G401 (cell line): ENCODE measurements at regions not wholly inside any gene's neighbourhood (a gene's known extent, or its start where the extent isn't known, plus 50 kb on each side); places are given as distances from the start of the nearest gene placed in this dataset.
"Not testable (repeated sequence)": the region's sequence is repeated elsewhere in the genome, so short reads cannot be mapped to it uniquely, and the experiment has no call there.

Experiments used
- DNase-seq: peaks from one replicate; pipeline ENCODE4 v3.0.0-alpha.2; 2015; ENCODE audit warnings: low spot score
- in situ Hi-C: cut with HindIII; loops from 2 replicates; pipeline ENCODE4 v1.10.0; 2016; ENCODE audit warnings: low sequenced_read_pairs, mixed read lengths

GRCh38 chr3:86887876-86888275 is 103.1 kb downstream of the VGLL3 start:
- no peak for DNase-seq
- in situ Hi-C loops, result no loop called here

- in situ Hi-C loops, result no loop called here
Observed at GRCh38 chr3:86880066-86880465, 110.9 kb downstream of the VGLL3 start.

GRCh38 chr3:86876504-86877181 is 114.3 kb downstream of the VGLL3 start:
- in situ Hi-C loops, DNase-seq: not testable (repeated sequence)

More at GRCh38 chr3:86880066-86880465, 110.9 kb downstream of the VGLL3 start:
- DNase-seq, result no peak

- DNase-seq, in situ Hi-C loops: not testable (repeated sequence)
Observed at GRCh38 chr3:86874790-86875189, 116.2 kb downstream of the VGLL3 start.

DNA sequence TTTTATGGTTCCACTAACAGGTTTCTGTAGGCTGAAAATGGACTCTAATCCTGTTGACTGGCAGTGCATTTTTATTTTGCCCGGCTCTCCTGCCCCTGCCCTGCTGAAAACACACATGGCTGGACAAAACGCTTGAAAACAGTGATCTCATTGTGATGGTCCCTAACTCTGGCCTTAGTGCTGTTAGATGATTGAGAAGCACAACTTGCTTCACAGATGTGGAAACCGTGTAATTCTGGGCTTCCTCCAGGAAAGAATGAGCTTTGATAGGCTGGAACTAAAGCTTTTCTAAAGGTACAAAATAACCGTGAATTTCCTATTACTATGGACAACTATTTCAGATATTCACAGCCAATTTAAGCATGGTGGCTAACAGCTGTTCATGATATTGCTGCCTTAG is 121.4 kb downstream of the VGLL3 start:
- no peak for DNase-seq
- in situ Hi-C loops, result no loop called here

GRCh38 chr3:86867982-86868381 is 123.0 kb downstream of the VGLL3 start:
- in situ Hi-C loops, result no loop called here
- no peak for DNase-seq

DNA sequence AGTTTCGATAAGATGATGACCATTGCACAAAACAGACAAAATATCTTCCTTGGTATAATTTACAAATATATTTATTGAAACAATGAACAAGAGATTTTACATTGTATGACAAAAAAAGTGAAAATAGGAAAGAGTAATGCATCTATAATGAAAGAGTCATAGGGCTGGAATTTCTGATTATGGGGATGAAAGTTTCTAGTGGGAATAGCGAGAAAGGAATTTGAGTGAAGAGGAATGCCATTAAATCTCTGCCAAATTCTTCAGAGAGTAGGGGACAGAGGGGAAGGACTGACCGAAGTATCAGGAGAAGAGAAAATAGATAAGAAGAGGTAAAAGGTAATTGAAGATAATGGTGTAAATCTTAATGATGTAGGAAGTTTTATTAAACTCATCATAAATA is 125.4 kb downstream of the VGLL3 start:
- in situ Hi-C loops, result no loop called here
- no peak for DNase-seq

- DNase-seq, result no peak
- in situ Hi-C loops, result no loop called here
Observed at GRCh38 chr3:86856711-86857110, 134.2 kb downstream of the VGLL3 start.

- in situ Hi-C loops, result no loop called here
- no peak for DNase-seq
Observed at GRCh38 chr3:86849991-86850390, 141.0 kb downstream of the VGLL3 start.

DNA sequence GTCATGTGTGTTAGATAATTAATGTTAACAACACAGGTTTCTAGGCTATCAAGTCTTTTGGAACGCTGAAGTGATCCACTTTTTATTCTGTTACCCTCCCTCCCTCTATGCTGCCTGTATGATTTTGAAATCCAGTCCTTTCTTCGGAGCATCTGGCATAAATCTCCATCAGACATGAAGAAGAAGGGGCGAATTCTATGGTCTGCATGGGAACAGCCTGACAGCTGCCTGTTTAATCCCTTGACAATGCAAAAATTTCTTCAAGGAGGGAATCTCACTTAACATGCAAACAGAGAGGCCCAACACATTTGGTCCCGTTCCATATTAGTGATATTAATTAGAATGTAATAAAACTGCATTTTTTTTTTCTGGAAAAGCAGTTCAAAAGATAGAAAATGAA is 145.2 kb downstream of the VGLL3 start:
- in situ Hi-C loops, result no loop called here

GRCh38 chr3:86838927-86839326 is 152.0 kb downstream of the VGLL3 start:
- in situ Hi-C loops, result no loop called here
- DNase-seq, result no peak

More for the DNA sequence above, 145.2 kb downstream of the VGLL3 start:
- no peak for DNase-seq

DNA sequence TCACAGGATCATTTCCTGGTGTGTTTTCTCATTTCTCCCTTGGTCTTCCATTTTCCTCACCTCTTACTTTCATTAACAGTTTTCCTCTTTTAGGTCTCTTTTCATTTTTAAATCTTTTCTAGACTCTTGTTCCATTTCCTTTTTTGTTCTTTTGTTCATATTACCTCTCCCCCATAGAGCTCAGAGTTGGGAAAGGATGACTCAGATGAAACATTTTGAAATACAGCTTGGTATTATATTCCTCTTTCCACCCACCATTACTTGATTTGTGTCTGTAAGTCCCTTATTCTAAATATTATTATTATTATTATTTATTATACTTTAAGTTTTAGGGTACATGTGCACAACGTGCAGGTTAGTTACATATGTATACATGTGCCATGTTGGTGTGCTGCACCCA is 153.1 kb downstream of the VGLL3 start:
- in situ Hi-C loops, result no loop called here

DNA sequence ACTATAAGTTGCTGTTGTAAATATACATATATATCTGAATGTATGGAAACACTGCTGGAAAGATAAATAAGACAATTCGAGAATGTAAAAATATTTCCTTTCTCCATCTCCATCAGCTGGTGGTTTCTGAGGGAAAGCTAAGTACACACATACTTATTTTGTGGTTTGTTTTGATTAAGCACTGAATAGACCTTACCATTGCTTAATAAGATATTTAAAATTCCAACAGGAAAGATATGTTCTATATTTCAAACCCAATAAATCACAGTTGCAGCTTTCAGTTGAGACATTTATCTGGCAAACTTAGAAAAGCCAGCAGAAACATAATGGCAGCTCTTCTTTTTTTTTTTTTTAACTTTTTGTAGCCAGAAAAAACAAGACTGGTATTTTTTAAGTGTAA is 160.4 kb downstream of the VGLL3 start:
- DNase-seq, result no peak
- in situ Hi-C loops, result no loop called here

More for the DNA sequence above, 153.1 kb downstream of the VGLL3 start:
- DNase-seq, result no peak

DNA sequence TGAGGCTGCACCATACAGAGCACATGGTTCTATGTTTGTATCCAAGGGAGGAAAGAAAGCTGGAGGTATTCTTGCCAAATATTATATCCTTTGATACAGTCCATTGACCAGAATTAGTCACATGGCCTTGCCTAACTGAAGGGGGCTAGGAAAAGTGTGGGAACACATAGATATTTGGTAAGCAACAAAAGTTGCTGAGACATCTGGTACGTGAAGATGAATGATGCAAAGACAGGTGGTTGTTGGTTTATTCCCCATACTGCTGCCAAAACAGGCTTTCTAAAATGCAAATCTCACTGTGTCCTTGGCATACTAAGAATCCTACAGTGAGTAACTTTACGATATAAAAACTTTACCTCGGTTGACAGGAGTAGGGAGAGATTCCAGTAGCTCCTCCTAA is 162.2 kb downstream of the VGLL3 start:
- in situ Hi-C loops, result no loop called here
- DNase-seq, result no peak

- DNase-seq, in situ Hi-C loops: not testable (repeated sequence)
Observed at GRCh38 chr3:86827582-86827981, 163.4 kb downstream of the VGLL3 start.

- no peak for DNase-seq
- in situ Hi-C loops, result no loop called here
Observed at GRCh38 chr3:86826292-86826691, 164.7 kb downstream of the VGLL3 start.

DNA sequence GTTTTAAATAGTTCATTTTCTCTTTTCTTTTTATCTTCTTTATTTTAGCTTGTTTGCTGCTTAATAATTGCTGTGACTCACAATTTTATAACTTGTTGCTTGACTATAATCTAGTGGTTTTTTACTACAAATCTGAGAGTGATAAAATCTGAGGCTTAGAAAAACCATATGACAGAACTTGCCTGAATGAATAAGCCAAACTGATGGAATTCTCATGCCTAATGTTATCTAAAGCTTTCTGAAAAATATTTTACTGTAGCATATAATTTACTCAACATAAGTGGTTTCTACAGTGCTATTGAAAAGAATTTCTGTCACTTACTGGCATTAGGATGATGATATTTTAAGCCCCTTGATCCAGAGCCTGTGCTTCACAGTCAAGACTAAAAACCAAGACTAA is 175.1 kb downstream of the VGLL3 start:
- no peak for DNase-seq
- in situ Hi-C loops, result no loop called here

GRCh38 chr3:86814918-86815655 is 175.9 kb downstream of the VGLL3 start:
- no peak for DNase-seq
- in situ Hi-C loops, result no loop called here

GRCh38 chr3:86814321-86814720 is 176.6 kb downstream of the VGLL3 start:
- DNase-seq, result no peak
- in situ Hi-C loops, result no loop called here

- no peak for DNase-seq
Observed at GRCh38 chr3:86801921-86802320, 189.0 kb downstream of the VGLL3 start.

DNA sequence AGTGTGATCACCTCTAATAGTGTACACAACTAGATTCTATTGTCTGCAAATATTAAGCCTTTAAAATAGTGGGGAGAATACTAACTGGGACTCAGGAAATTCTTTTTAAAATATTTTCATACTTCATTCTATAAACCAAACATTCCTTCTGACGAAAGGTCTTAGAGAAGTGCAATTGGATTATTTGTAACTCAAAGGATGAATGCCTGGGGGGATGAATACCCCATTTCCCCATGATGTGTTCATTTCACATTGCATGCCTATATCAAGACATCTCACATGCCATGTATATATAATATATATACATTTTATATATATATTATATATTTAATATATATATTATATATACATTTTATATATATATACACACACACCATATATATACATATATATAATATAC is 189.9 kb downstream of the VGLL3 start:
- DNase-seq, result no peak
- in situ Hi-C loops, result no loop called here

More at GRCh38 chr3:86801921-86802320, 189.0 kb downstream of the VGLL3 start:
- in situ Hi-C loops, result no loop called here
